Aorta (tissue), 5 donors: ENCODE measurements at regions not wholly inside any gene's neighbourhood (a gene's known extent, or its start where the extent isn't known, plus 50 kb on each side); places are given as distances from the start of the nearest gene placed in this dataset.

ENCODE experiments used
- ATAC-seq: fragments of 200-7000 bp; cut with Tn5 transposase; one replicate; pipeline ENCODE4 v1.9.1; 2022; ENCODE audit warnings: moderate library complexity; ENCODE audit not compliant: low FRiP score
- DNase-seq, 2 donors: peaks; one replicate each; pipeline ENCODE4 v3.0.0-alpha.2; 2020
- H3K27ac ChIP-seq, 2 donors: one replicate each; pipeline ENCODE4 v1.5.1; 2013; ENCODE audit warnings: low read length in 2 of 2, mild to moderate bottlenecking in 2 of 2, moderate library complexity in 2 of 2, control low read depth in 1 of 2, inconsistent platforms in 1 of 2, low read depth in 1 of 2
- H3K27me3 ChIP-seq, 2 donors: one replicate each; pipeline ENCODE4 v1.6.1; 2013; ENCODE audit warnings: control low read depth in 1 of 2, low read length in 1 of 2, mild to moderate bottlenecking in 1 of 2, moderate library complexity in 1 of 2; ENCODE audit not compliant: insufficient read depth in 2 of 2, control insufficient read depth in 1 of 2
- H3K36me3 ChIP-seq, 2 donors: one replicate each; pipeline ENCODE4 v1.6.1; 2013; ENCODE audit warnings: control low read depth in 1 of 2, low read length in 1 of 2, mild to moderate bottlenecking in 1 of 2; ENCODE audit not compliant: insufficient read depth in 2 of 2, control insufficient read depth in 1 of 2
- H3K4me1 ChIP-seq, 2 donors: one replicate each; pipeline ENCODE4 v1.6.1; 2013; ENCODE audit warnings: low read length in 2 of 2, control low read depth in 1 of 2, mild to moderate bottlenecking in 1 of 2, moderate library complexity in 1 of 2; ENCODE audit not compliant: insufficient read depth in 2 of 2, control insufficient read depth in 1 of 2
- H3K4me3 ChIP-seq, 2 donors: one replicate each; pipeline ENCODE4 v1.5.1; 2013; ENCODE audit warnings: low read length in 2 of 2, control low read depth in 1 of 2, mild to moderate bottlenecking in 1 of 2
- H3K9me3 ChIP-seq: one replicate; pipeline ENCODE4 v1.6.1; 2013; ENCODE audit warnings: mild to moderate bottlenecking, low read length; ENCODE audit not compliant: control insufficient read depth
- WGBS, 2 donors: extraction: QIAGEN DNeasy Blood & Tissue Kit; methylation state at CpG; one replicate each; pipeline ENCODE4 v1.1.7; 2013; 5-methylcytosine and 5-hydroxymethylcytosine counted together
- intact Hi-C, 2 donors: fragments of 100-400 bp; cut with DNase I; formaldehyde crosslinking; loops; one replicate each; pipeline versions ENCODE4 v1.14.2 to v1.15.0; 2022
- donor health status: healthy with polysubstance abuse.
- donor health status: Bipolar disorder and iron deficiency.
- donor health status: DM: no; HTN: no; CAD: no.
- donor health status: DM: no; HTN: no; CAD: no.
- donor health status: DM: yes; HTN: yes; CAD: no.

GRCh38 chr9:20138116-20138515, 349.3 kb upstream of the SLC24A2 start:
- Histone ChIP-seq H3K4me1 (no peaks in the 10 kb centered on the region), H3K27me3 (no peaks in the 10 kb centered on the region), H3K36me3 (no peaks in the 10 kb centered on the region), H3K9me3 (no peaks in the 10 kb centered on the region), H3K4me3 (no peak overlapping the region), H3K27ac (no peak overlapping the region)
- DNase-seq = no peak
- no peak for ATAC-seq
- intact Hi-C loops = no loop called here

GRCh38 chr9:20137425-20137824, 348.6 kb upstream of the SLC24A2 start:
- ATAC-seq (no peak), DNase-seq (no peak)
- Histone ChIP-seq H3K4me3 (no peak overlapping the region), H3K4me1 (no peaks in the 10 kb centered on the region), H3K36me3 (no peaks in the 10 kb centered on the region), H3K27ac (no peak overlapping the region), H3K9me3 (no peaks in the 10 kb centered on the region), H3K27me3 (no peaks in the 10 kb centered on the region)
- WGBS, 2 donors = 15 to 17% methylated on average over 1 of the region's 1 CpG
- intact Hi-C loops = no loop called here

GRCh38 chr9:20135119-20135697, 346.4 kb upstream of the SLC24A2 start:
- 73 to 79% methylated on average over 7 of the region's 7 CpGs for WGBS, 2 donors
- H3K36me3 ChIP-seq = no peaks in the 10 kb centered on the region
- H3K4me1 ChIP-seq = no peaks in the 10 kb centered on the region
- ATAC-seq = no peak
- H3K27me3 ChIP-seq = no peaks in the 10 kb centered on the region
- H3K9me3 ChIP-seq = no peaks in the 10 kb centered on the region
- no peak overlapping the region for H3K27ac ChIP-seq
- no peak overlapping the region for H3K4me3 ChIP-seq
- no peak for DNase-seq
- intact Hi-C loops = no loop called here

- H3K4me3 ChIP-seq = no peak overlapping the region
- no peak for ATAC-seq
- no peaks in the 10 kb centered on the region for H3K4me1 ChIP-seq
- H3K9me3 ChIP-seq = no peaks in the 10 kb centered on the region
- H3K27me3 ChIP-seq = no peaks in the 10 kb centered on the region
- 15 to 26% methylated on average over 1 of the region's 1 CpG for WGBS, 2 donors
- no peak for DNase-seq
- intact Hi-C loops = no loop called here
- no peak overlapping the region for H3K27ac ChIP-seq
- H3K36me3 ChIP-seq = no peaks in the 10 kb centered on the region
These were observed 336.9 kb upstream of the SLC24A2 start for GRCh38 chr9:20125727-20126126.

- ATAC-seq = no peak
- H3K36me3 ChIP-seq = no peaks in the 10 kb centered on the region
- intact Hi-C loops = no loop called here
- no peaks in the 10 kb centered on the region for H3K9me3 ChIP-seq
- DNase-seq = no peak
- no peaks in the 10 kb centered on the region for H3K27me3 ChIP-seq
- no peak overlapping the region for H3K4me3 ChIP-seq
- WGBS, 2 donors = 89 to 94% methylated on average over 1 of the region's 1 CpG
- H3K27ac ChIP-seq = no peak overlapping the region
- H3K4me1 ChIP-seq = no peaks in the 10 kb centered on the region
These were observed 330.7 kb upstream of the SLC24A2 start for GRCh38 chr9:20119566-20119965.

- ATAC-seq (no peak), DNase-seq (no peak)
- Histone ChIP-seq H3K4me1 (no peaks in the 10 kb centered on the region), H3K9me3 (no peaks in the 10 kb centered on the region), H3K36me3 (no peaks in the 10 kb centered on the region), H3K27ac (no peak overlapping the region), H3K27me3 (no peaks in the 10 kb centered on the region), H3K4me3 (no peak overlapping the region)
- intact Hi-C loops = no loop called here
- WGBS, 2 donors = 78 to 80% methylated on average over 2 of the region's 2 CpGs
These were observed 329.1 kb upstream of the SLC24A2 start for GRCh38 chr9:20117986-20118385.

- Histone ChIP-seq H3K36me3 (no peaks in the 10 kb centered on the region), H3K9me3 (no peaks in the 10 kb centered on the region), H3K4me1 (no peaks in the 10 kb centered on the region), H3K4me3 (no peak overlapping the region), H3K27me3 (no peaks in the 10 kb centered on the region), H3K27ac (no peak overlapping the region)
- no peak for DNase-seq
- no peak for ATAC-seq
- WGBS, 2 donors = 61% methylated on average over 2 of the region's 2 CpGs
- intact Hi-C loops = no loop called here
These were observed 328.6 kb upstream of the SLC24A2 start for GRCh38 chr9:20117482-20117881.

- ATAC-seq (no peak), DNase-seq (no peak)
- 78 to 84% methylated on average over 2 of the region's 2 CpGs for WGBS, 2 donors
- no peak overlapping the region for H3K27ac ChIP-seq
- H3K9me3 ChIP-seq = no peaks in the 10 kb centered on the region
- H3K36me3 ChIP-seq = no peaks in the 10 kb centered on the region
- intact Hi-C loops = no loop called here
- no peaks in the 10 kb centered on the region for H3K27me3 ChIP-seq
- H3K4me1 ChIP-seq = no peaks in the 10 kb centered on the region
- H3K4me3 ChIP-seq = no peak overlapping the region
These were observed 326.1 kb upstream of the SLC24A2 start for GRCh38 chr9:20114974-20115373.

GRCh38 chr9:20112205-20112783, 323.5 kb upstream of the SLC24A2 start:
- Histone ChIP-seq H3K4me3 (no peak overlapping the region), H3K9me3 (no peaks in the 10 kb centered on the region), H3K36me3 (no peaks in the 10 kb centered on the region), H3K27me3 (no peaks in the 10 kb centered on the region), H3K4me1 (no peaks in the 10 kb centered on the region), H3K27ac (no peak overlapping the region)
- ATAC-seq (no peak), DNase-seq (no peak)
- intact Hi-C loops = no loop called here
- WGBS, 2 donors = 61 to 67% methylated on average over 7 of the region's 7 CpGs
